HPDE6-E6E7 (cell line): ENCODE measurements at regions not wholly inside any gene's neighbourhood (a gene's known extent, or its start where the extent isn't known, plus 50 kb on each side); places are given as distances from the start of the nearest gene placed in this dataset.
"Not testable (repeated sequence)": the region's sequence is repeated elsewhere in the genome, so short reads cannot be mapped to it uniquely, and the experiment has no call there.

Experiments used
- DNase-seq: peaks from one replicate; pipeline ENCODE4 v3.0.0; 2011; ENCODE audit warnings: missing footprints; ENCODE audit errors: extremely low spot score

GRCh38 chr9:71632776-71633175 is 135.5 kb downstream of the CEMIP2 start:
- no peak for DNase-seq

GRCh38 chr9:71630377-71630995 is 137.8 kb downstream of the CEMIP2 start:
- DNase-seq = no peak

- no peak for DNase-seq
Observed at GRCh38 chr9:71629578-71630215, 138.6 kb downstream of the CEMIP2 start.

GRCh38 chr9:71628247-71628646 is 140.1 kb downstream of the CEMIP2 start:
- no peak for DNase-seq

GRCh38 chr9:71627537-71627936 is 140.8 kb downstream of the CEMIP2 start:
- no peak for DNase-seq

- peak; percentile 9 for DNase-seq
Observed at GRCh38 chr9:71626395-71626794, 141.9 kb downstream of the CEMIP2 start.

GRCh38 chr9:71624728-71625127 is 143.6 kb downstream of the CEMIP2 start:
- no peak for DNase-seq

- DNase-seq = no peak
Observed at GRCh38 chr9:71620746-71621145, 147.6 kb downstream of the CEMIP2 start.

GRCh38 chr9:71620331-71620730 is 148.0 kb downstream of the CEMIP2 start:
- DNase-seq = no peak

GRCh38 chr9:71619926-71620325 is 148.4 kb downstream of the CEMIP2 start:
- DNase-seq = no peak

- no peak for DNase-seq
Observed at GRCh38 chr9:71614409-71615010, 153.8 kb downstream of the CEMIP2 start.

GRCh38 chr9:71612889-71613288 is 155.4 kb downstream of the CEMIP2 start:
- no peak for DNase-seq

- no peak for DNase-seq
Observed at GRCh38 chr9:71609448-71609830, 158.9 kb downstream of the CEMIP2 start.

- no peak for DNase-seq
Observed at GRCh38 chr9:71608825-71609447, 159.4 kb downstream of the CEMIP2 start.

GRCh38 chr9:71608021-71608420 is 160.3 kb downstream of the CEMIP2 start:
- DNase-seq = no peak

GRCh38 chr9:71607461-71607881 is 160.8 kb downstream of the CEMIP2 start:
- DNase-seq = no peak

- peak; percentile 26 for DNase-seq
Observed at GRCh38 chr9:71604197-71605063, 163.9 kb downstream of the CEMIP2 start.

- DNase-seq = no peak
Observed at GRCh38 chr9:71602652-71603051, 165.7 kb downstream of the CEMIP2 start.

- not testable (repeated sequence) for DNase-seq
Observed at GRCh38 chr9:71595762-71596161, 172.6 kb downstream of the CEMIP2 start.

GRCh38 chr9:71594541-71594940 is 173.8 kb downstream of the CEMIP2 start:
- DNase-seq = no peak

- DNase-seq = no peak
Observed at GRCh38 chr9:71592400-71592799, 175.9 kb downstream of the CEMIP2 start.

GRCh38 chr9:71590362-71590761 is 178.0 kb downstream of the CEMIP2 start:
- no peak for DNase-seq
